OCI-LY7 (cell line): ENCODE measurements at regions not wholly inside any gene's neighbourhood (a gene's known extent, or its start where the extent isn't known, plus 50 kb on each side); places are given as distances from the start of the nearest gene placed in this dataset.

Experiments used
- CTCF ChIP-seq: fragments of 200-600 bp; sonication (generic); conservative IDR thresholded peaks from 2 replicates; pipeline ENCODE4 v1.5.1; 2014; ENCODE audit warnings: mild to moderate bottlenecking, antibody characterized with exemption, low read length, moderate library complexity, mixed read lengths
- EZH2phosphoT487 ChIP-seq: fragments of 200-600 bp; sonication (generic); IDR thresholded peaks from 2 replicates; pipeline ENCODE4 v1.6.1; 2018; ENCODE audit warnings: low read depth, borderline replicate concordance, mild to moderate bottlenecking, mixed run types, antibody characterized with exemption, low read length, moderate library complexity, mixed read lengths

- TF ChIP-seq CTCF (no peak), EZH2phosphoT487 (no peak)
Observed at GRCh38 chr5:74384851-74385250, 255.7 kb downstream of the ENC1 start.
